WTC11 (cell line): ENCODE measurements at regions not wholly inside any gene's neighbourhood (a gene's known extent, or its start where the extent isn't known, plus 50 kb on each side); places are given as distances from the start of the nearest gene placed in this dataset.

Experiments
- ATF1 ChIP-seq: sonication (generic); formaldehyde crosslinking; IDR thresholded peaks from 2 replicates; pipeline ENCODE4 v1.8.1; 2023; ENCODE audit warnings: mild to moderate bottlenecking, moderate library complexity, missing genetic modification reagents
- CREB1 ChIP-seq: sonication (generic); formaldehyde crosslinking; IDR thresholded peaks from 2 replicates; pipeline ENCODE4 v1.8.0; 2023; ENCODE audit warnings: mild to moderate bottlenecking, missing genetic modification reagents
- CTCF ChIP-seq: fragments of 200-600 bp; IDR thresholded peaks from 2 replicates; pipeline ENCODE4 v1.8.0; 2022; ENCODE audit warnings: antibody characterized with exemption
- FOXJ3 ChIP-seq: sonication (generic); formaldehyde crosslinking; IDR thresholded peaks from 2 replicates; pipeline ENCODE4 v1.9.0; 2021; ENCODE audit warnings: missing genetic modification reagents, mild to moderate bottlenecking, borderline replicate concordance
- GABPB1 ChIP-seq: sonication (generic); formaldehyde crosslinking; IDR thresholded peaks from 2 replicates; pipeline ENCODE4 v1.8.1; 2023; ENCODE audit warnings: mild to moderate bottlenecking, missing genetic modification reagents
- IRF2 ChIP-seq: sonication (generic); formaldehyde crosslinking; IDR thresholded peaks from 2 replicates; pipeline ENCODE4 v1.8.0; 2022; ENCODE audit warnings: low read depth, missing genetic modification reagents, borderline replicate concordance
- TCF7 ChIP-seq: sonication (generic); formaldehyde crosslinking; IDR thresholded peaks from 2 replicates; pipeline ENCODE4 v1.8.0; 2022; ENCODE audit warnings: mild to moderate bottlenecking, low read depth, missing genetic modification reagents, moderate library complexity
- TP53 ChIP-seq: sonication (generic); formaldehyde crosslinking; IDR thresholded peaks from 2 replicates; pipeline ENCODE4 v1.8.1; 2023; ENCODE audit warnings: mild to moderate bottlenecking, missing genetic modification reagents
- USF1 ChIP-seq: sonication (generic); formaldehyde crosslinking; IDR thresholded peaks from 2 replicates; pipeline ENCODE4 v1.8.0; 2022; ENCODE audit warnings: mild to moderate bottlenecking, missing genetic modification reagents
- ZNF263 ChIP-seq: sonication (generic); formaldehyde crosslinking; IDR thresholded peaks from 2 replicates; pipeline ENCODE4 v1.8.1; 2022; ENCODE audit warnings: low read depth, mild to moderate bottlenecking, moderate library complexity, missing genetic modification reagents

GRCh38 chr3:99410789-99411311 lies 227.5 kb upstream of the COL8A1 start:
- TF ChIP-seq TCF7 (CRISPR knock-in tag) (no peak), GABPB1 (CRISPR knock-in tag) (no peak), USF1 (CRISPR knock-in tag) (no peak), CREB1 (CRISPR knock-in tag) (no peak), FOXJ3 (CRISPR knock-in tag) (no peak), ZNF263 (CRISPR knock-in tag) (no peak), CTCF (no peak), ATF1 (CRISPR knock-in tag) (no peak), TP53 (CRISPR knock-in tag) (no peak), IRF2 (no peak)
